HG02884 (cell line): ENCODE measurements at regions not wholly inside any gene's neighbourhood (a gene's known extent, or its start where the extent isn't known, plus 50 kb on each side); places are given as distances from the start of the nearest gene placed in this dataset.
A peak's percentile ranks its signal among the peaks of the same experiment; 100 is the strongest.

Experiments
- ATAC-seq: cut with Tn5 transposase; IDR thresholded peaks from one replicate; pipeline ENCODE4 v1.9.1; 2021; ENCODE audit warnings: mild to moderate bottlenecking, moderate library complexity; ENCODE audit not compliant: unreplicated experiment

DNA sequence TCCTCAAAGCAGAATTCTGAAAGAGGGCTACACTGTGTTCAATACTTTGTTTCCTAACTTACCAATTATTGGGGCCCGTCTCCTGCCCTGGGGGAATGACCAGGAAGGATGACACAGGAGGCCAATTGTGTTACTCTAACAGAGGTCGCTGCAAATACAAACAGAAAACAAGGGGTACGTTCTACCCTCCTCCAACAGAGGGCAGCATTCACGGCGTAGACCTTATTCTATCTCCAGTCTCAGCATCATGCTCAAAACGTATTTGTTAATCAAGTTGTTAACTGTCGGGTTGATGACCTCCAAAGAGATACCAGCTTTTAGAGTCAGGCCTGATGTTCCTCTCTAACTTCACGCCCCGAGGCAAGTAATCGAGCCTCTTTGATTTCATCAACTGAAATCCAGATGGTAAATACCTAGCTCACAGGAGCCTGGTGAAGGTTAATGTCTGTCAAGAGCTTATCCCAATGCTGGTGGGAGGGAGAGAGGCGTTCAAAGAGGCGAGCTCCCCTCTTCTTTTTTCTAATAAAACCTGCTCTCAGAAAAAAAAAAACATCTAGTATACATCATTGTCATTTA is 181.0 kb upstream of the KCNIP4 start:
- no peak for ATAC-seq

DNA sequence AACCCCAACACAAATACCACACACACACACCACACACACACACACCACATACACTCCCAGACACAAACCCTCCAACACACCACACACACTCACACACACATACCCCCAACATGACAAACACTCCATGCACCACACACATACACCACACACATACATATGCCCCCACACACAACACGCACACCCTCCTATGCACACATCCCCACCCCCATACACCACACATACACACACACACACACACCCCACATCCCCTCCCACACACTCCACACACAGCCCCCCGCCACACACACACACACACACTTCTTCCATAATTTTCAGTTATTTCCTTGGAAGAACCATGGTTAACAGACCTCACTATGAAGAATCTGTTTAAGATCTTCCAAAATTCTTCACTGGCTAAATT is 173.5 kb upstream of the KCNIP4 start:
- ATAC-seq: no peak

DNA sequence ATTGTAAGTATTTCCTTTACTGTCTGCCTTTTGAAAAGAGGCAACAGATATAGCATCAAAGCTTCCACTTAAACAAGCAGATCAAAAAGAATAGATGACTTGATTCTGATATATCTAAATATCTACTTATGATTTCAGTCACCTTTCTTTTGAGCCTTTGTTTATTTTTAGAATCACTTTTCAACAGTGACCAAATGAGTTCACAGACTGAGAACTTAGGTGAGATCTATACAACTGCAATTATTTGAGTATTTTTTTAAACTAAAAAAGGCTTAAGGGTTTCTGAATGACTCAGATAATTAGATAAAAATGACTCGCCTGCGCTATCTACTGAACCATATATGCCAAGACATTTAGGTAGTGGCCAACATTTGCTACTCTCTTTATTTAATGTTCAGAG is 166.7 kb upstream of the KCNIP4 start:
- no peak for ATAC-seq

DNA sequence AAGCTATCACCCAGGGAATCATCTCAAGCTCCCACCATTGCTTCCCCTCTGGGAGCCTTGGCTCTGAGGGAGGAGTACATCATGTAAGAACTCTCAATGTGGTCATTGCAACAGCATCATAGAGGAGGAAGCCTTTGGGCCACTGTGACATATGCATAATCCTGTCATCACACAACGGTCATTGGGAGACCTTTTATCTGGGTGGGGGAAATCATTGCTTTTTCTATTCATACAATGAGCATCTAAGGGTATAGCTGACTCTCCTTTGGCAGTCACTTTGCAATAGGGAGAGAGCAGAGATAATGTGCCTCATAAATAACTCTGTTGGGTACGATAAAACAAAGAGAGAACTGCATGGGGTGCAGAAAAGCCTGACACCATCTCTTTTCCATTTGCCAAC is 155.2 kb upstream of the KCNIP4 start:
- ATAC-seq: no peak

DNA sequence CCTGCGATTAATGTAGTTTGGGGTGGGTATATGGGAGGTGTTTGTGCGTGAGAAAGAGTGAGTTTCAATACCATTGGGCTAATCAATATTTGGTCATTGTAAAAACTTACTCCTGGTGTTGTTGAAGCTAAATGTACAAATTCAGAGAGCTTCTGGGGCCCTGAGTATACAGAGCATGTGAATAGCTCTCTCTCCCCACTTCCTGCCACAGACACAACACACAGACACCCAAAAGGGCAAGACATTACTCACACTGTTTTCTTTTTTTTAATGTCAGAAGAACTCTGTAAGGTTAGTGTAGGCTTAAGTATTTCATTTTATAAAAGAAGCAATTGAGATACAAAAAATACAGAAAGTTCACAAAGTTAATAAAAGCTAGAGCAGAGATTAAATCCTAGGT is 151.3 kb upstream of the KCNIP4 start:
- ATAC-seq: no peak

DNA sequence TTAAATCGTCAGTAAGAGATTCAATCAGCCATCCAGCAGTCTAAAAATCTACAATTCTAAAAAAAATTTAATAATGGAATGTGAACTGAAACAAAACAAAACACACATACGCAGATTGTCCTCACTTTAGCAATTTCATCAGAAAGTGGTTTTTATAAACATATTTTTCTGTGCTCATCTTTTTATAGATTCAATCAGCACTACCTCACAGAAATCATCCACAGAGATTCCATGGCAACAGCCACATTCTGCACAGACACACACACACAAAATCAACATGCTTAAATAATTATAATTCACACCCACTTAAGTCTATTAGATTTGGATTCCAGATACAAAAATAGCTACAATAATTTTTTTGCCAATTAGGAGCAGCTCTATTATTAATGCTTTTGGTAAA is 149.0 kb upstream of the KCNIP4 start:
- ATAC-seq: no peak

DNA sequence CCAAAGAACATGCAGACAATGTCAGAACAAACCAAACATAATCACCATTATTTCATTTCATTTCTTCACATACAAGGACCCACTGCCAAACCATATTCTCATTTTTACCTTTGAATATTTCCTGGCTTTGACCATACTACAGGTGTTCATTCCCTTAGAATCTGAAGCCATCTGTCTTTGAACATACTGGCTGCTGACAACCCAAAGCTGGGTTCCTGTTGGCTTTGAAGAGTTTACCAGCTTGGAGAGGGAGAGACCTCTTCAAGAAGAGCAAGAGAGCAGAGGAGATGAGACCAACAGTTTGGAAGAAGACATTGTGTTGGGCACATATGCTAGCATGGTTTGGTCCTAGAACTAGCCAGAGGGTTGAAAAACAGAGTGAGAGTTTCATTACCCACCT is 145.6 kb upstream of the KCNIP4 start:
- ATAC-seq: no peak

DNA sequence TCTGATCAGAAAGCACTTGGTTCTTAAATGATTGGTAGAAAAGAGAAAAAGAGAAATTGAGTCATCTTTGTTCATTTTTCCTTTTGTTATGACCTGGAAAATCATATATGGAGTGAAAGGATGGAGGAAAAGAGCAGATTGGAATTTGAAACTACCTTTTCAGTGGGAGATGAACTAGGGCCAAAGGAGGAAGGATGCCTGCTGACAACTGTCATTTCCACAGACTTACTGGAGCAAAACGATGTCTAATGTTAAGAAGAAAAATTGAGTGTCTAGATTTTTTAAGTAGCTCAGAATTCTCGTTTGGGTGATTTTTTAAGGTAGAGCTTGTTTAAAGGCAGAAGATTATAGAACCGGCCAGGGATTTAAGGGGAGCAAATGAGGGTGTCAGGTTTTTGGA is 144.6 kb upstream of the KCNIP4 start:
- no peak for ATAC-seq

DNA sequence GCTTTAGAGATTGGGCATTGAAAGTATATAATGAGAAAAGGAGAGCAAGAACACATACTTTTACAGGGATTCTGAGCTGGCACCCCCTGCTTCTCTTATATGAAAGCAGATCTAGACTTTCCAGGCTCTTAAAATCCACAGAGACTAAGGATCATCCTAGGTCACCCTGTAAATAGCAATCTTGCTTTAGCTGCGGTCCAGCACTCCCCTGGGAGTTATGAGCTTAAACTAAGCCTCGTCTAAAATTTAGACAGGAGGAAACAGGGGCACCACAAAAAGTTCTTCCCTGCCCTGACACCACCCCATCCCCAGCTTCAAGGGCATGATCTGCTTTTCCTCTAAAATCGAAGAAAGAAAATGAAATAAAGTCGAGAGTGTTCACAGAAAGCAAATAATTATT is 143.3 kb upstream of the KCNIP4 start:
- ATAC-seq: no peak

DNA sequence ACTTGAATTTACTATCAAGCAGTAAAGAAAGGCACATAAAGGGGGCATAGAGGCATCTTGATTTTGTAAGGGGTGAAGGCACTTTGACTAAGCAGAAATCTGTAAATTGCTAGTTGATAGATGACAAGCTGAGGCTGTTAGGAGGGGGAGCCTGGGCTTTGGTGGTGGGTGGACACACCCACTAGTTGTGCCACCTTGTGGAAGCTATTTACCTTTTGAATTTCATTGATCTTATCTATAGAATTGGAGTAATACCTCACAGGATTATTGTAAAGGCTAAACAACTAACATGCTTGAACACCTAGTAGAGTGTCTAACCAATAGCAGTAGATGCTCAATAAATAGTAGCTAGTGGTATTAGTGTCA is 142.8 kb upstream of the KCNIP4 start:
- no peak for ATAC-seq

DNA sequence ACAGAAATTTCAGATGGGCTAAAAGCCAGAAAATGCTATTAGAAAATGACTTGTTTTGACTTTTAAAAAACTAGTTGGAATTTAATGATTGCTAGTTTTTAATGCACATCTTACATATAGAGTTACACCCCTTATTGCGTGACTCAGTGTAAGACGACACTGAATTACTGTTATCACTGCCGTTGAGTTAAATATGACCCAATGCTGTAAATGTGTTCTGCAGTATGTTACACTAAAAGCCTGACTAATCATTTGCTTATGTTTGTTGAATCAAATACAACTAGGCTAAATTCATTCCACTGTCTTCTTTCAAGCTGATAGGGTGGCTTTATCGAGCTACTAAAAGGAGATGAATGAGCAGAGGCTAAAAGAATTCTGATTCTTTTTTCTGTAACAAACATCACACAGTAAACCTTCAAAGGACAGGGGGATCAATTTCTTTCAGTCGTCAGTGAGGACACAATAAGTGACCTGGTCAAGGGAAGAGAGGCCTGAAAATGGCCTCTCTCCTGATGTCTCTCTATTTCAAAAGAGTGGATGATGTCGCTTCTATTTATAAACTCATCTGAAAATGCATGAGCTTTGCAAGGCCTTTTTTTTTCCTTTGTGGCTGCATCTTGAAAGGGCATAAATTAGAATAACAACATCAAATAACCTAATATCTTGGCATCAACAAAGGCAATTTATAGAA is 142.2 kb upstream of the KCNIP4 start:
- no peak for ATAC-seq

DNA sequence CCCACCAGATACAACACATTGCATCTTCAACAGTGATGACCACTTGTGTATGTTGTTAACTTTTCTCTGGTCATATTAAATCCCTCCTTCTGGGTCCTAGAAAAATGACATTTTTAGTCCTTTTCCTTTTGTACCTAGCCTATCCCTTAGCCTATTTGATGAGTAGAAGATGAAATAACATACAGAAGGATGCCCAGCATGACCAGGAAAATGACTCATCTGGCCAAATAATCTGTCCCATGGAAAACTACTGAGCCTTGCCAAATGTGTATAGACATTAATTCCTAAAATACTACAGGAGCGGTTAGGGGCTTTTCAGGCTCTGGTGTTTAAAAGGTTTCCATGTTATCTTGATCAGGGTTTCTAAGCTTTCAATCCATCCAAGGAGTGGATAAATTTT is 129.0 kb upstream of the KCNIP4 start:
- ATAC-seq: no peak

DNA sequence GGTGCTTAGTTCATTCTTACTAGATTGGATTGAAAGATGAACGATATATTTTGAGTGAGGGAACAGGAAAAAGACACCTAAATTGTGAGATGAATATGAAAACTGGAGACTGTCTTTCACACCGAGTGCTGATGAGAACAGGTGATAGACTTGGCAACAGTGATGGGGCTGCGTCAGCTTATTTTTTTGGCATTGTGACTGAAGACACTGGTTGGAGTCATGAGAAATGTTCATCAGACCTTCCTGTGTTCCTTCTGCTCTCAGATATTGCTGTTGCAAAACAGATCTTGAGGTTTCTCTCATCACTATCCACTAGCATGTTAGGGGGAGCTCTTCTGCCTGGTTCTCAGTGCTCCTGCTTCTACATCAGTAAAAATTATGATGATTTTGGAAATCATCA is 124.2 kb upstream of the KCNIP4 start:
- no peak for ATAC-seq

DNA sequence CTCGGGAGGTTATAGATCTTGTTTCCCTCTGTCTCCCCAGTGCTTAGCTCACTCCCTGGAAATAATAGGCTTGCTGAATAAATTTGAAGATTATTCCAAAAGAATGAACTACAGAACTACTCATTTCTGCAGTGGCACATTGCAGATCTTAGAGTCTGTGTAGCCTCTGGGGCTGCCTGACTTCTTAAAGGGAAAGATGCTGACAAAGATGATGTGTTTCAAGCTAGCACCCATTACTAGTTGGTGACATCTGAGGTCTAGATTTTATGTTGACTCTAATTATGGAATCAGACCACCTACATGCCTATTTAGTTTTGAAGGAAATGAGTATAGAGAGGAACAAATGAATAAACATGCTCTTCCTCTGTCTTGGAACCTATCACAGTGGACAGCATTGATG is 123.7 kb upstream of the KCNIP4 start:
- ATAC-seq: no peak

DNA sequence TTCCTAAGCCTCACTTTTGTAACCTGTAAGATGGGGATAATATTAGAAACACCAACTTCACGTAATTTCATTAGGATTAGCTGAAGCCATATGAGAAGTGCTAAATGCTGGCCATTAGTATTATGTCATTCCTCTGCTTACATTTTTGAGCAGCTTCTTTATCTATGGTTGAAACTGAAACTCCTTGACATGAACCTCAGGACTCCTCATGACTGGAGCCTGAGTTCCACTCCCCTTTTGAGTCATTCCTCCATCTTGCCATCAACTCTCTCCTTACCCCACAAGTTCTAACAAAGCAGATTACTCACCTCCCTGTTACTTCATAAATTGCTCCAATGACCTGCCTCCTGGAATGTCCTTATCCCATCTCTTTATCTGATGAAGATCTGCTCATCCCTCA is 123.2 kb upstream of the KCNIP4 start:
- ATAC-seq: peak; percentile 98

DNA sequence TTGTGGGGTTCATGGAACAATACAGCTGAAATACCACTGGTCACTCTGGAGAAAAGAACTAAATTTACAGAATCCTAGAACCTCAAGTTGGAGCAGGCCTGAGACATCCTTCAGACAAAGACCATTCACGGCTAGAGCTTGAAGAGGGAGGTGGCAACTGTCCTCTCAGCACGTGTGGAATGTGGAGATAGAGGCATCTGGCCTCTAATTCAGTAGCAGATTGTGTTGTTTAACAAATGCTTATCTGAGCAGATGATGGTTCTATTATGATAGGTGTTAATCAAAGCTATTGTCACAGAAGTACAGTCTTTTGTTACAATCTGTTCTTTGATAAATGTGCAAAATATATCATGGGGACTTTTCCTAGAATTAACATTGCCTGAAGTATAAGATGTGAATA is 121.7 kb upstream of the KCNIP4 start:
- no peak for ATAC-seq

DNA sequence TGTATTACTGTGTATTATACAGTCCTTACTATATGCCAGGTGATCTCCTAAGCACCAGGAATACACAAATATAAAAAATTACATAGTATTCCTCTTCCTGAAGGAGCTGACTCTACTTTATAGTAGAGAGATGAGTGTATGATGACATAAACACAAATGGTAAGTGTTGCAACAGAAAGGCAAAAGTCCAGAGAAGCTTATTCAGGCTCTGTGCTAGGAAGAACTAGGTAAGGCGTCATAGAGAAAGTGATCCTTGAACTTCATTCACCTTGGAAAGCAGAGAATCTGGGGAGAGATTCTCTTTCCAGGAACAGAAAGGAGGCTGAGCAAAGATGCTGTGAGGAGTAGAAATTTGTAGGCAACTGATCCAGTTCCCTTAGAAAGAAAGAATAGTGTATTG is 115.0 kb upstream of the KCNIP4 start:
- no peak for ATAC-seq

DNA sequence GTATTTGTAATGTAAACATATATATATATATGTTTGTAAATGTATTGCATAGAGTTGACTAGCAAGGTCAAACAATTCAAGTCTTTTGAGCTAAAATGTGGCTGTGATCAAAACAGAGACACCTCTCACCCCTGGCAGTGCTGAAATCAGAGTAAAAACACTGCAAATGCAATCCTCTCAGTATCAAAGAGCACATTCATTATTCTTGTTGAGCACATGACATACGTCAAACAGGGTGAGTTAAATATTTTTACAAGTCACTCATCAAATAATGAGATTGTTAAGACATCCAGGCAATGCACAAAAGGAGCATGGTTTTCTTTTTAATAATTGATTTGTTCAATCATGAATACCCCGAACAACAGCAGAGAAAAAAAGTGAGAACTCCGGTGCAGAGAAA is 114.1 kb upstream of the KCNIP4 start:
- no peak for ATAC-seq

DNA sequence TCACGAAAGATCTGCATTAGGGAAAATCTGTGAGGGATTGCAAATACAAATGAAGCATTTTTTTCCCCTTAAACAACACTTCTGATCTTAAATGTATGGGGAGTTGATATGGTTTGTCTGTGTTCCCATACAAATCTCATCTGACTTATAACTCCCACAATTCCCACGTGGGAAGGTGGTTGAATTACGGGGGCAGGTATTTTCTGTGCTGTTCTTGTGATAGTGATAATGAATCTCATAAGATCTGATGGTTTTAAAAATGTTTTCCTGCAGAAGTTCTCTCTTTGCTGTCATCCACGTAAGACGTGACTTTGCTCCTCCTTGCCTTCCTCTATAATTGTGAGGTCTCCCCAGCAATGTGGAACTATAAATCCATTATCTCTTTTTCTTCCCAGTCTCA is 107.4 kb upstream of the KCNIP4 start:
- no peak for ATAC-seq

DNA sequence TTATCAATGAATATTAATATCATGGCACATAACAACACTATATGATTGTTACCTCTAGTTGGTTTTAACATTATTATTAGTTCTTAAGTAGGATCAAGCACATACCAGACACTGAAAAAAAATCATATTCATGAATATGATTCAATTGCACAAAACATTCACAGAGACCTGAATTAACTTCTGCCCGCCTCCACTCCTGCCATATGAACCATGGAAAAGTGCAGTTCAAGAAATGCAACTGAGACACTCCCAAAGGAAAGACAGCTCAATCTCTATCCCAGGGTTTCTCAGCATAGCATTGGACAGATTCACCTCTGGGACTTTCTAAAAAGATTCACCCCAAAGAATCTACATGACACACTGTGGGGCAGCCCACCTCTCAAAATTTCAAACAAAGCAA is 103.5 kb upstream of the KCNIP4 start:
- no peak for ATAC-seq

DNA sequence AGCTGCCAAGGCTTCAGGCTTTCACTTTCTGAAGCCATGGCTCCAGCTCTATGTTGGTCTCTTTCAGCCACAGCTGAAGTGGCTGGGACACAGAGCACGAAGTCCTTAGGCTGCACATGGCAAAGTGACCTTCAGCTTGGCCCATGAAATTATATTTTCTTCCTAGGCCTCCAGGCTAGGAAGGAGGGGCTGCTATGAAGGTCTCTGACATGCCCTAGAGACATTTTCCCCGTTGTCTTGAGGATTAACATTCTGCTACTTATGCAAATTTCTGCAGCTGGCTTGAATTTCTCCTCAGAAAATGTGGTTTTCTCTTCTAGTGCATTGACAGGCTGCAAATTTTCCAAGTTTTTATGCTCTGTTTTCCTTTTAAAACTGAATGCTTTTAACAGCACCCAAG is 99.8 kb upstream of the KCNIP4 start:
- no peak for ATAC-seq

DNA sequence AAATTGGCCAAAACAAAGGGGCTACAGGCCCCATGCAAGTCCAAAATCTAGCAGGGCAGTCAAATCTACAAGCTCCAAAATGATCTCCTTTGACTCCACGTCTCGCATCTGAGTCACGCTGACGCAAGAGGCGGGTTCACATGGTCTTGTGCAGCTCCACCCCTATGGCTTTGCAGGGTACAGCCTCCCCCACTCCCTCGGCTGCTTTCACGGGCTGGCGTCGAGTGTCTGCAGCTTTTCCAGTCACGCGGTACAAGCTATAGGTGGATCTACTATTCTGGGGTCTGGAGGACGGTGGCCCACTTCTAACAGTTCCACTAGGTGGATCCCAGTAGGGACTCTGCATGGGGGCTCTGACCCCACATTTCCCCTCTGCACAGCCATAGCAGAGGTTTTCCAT is 99.2 kb upstream of the KCNIP4 start:
- ATAC-seq: no peak

DNA sequence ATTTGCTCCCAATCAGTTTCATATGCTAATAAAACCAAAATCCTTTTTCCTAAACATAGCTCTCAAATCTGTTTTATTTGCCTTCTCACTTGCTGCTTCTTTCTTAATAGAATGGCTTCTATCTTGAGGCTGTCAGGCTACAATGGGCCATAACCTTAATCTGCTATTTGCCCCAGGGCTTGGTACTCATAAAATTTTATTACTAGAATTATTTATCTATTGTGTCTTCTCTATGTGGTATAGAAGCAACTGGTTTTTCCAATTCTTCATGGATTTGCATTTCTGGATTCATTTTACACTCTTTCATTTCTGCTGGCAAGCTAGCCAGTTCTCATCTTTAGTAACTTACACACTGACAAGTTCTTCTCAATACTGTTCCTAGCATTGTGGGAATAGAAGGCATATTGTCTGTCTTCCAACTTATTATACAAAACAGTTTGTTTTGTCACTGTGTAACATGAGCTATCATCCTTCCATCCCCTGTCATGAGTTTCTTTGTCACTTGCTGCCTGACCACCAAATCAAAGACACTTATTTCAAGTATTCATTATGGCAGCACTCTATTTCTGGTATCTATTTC is 96.6 kb upstream of the KCNIP4 start:
- ATAC-seq: no peak
